ENCODE measurements at regions not wholly inside any gene's neighbourhood (a gene's known extent, or its start where the extent isn't known, plus 50 kb on each side); places are given as distances from the start of the nearest gene placed in this dataset.

- no peaks in the 10 kb centered on the region for H3K9me3 ChIP-seq (ENCODE audit: control insufficient read depth, insufficient read depth, low read depth, low read length)
- no peak for TF ChIP-seq SIN3A (IDR thresholded peaks at IDR 0.05; ENCODE audit: borderline replicate concordance, insufficient read depth, low read depth, low read length)
- TF ChIP-seq CTCF (IDR thresholded peaks at IDR 0.05): no peak
- TF ChIP-seq, protein P1, sequence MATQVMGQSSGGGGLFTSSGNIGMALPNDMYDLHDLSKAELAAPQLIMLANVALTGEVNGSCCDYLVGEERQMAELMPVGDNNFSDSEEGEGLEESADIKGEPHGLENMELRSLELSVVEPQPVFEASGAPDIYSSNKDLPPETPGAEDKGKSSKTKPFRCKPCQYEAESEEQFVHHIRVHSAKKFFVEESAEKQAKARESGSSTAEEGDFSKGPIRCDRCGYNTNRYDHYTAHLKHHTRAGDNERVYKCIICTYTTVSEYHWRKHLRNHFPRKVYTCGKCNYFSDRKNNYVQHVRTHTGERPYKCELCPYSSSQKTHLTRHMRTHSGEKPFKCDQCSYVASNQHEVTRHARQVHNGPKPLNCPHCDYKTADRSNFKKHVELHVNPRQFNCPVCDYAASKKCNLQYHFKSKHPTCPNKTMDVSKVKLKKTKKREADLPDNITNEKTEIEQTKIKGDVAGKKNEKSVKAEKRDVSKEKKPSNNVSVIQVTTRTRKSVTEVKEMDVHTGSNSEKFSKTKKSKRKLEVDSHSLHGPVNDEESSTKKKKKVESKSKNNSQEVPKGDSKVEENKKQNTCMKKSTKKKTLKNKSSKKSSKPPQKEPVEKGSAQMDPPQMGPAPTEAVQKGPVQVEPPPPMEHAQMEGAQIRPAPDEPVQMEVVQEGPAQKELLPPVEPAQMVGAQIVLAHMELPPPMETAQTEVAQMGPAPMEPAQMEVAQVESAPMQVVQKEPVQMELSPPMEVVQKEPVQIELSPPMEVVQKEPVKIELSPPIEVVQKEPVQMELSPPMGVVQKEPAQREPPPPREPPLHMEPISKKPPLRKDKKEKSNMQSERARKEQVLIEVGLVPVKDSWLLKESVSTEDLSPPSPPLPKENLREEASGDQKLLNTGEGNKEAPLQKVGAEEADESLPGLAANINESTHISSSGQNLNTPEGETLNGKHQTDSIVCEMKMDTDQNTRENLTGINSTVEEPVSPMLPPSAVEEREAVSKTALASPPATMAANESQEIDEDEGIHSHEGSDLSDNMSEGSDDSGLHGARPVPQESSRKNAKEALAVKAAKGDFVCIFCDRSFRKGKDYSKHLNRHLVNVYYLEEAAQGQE (IDR thresholded peaks at IDR 0.05; ENCODE audit: insufficient read depth in 1 of 2, low read depth in 2 of 2, low read length in 1 of 2): no peak
- TF ChIP-seq POLR2AphosphoS5 (IDR thresholded peaks at IDR 0.05; ENCODE audit: low read depth, low read length): no peak
- no peak for TF ChIP-seq TCF7L2 (IDR thresholded peaks at IDR 0.05; ENCODE audit: low read depth, low read length)
- peak; percentile 10 for DNase-seq (ENCODE audit: low read depth, low spot score)
- no peaks in the 10 kb centered on the region for H3K27me3 ChIP-seq (ENCODE audit: control insufficient read depth, insufficient read depth, low read length)
- no peaks in the 10 kb centered on the region for H3K36me3 ChIP-seq (ENCODE audit: control insufficient read depth, insufficient read depth, low read length)
- peak; percentile 80 for ATAC-seq
- no peaks in the 10 kb centered on the region for H3K4me1 ChIP-seq (ENCODE audit: control insufficient read depth, insufficient read depth, low read length)
- intact Hi-C loops (cut with micrococcal nuclease; ENCODE audit: unreplicated experiment) (no loop called here), in situ Hi-C loops (cut with HindIII; ENCODE audit: low pct_unique_long_range_greater_than_20kb, low sequenced_read_pairs) (no loop called here)
- BruUV-seq (replicated peaks): no TSS peak
- no peak overlapping the region for H3K27ac ChIP-seq (ENCODE audit: low read length)
- CTCF ChIA-PET: no interaction called here
- H3K4me3 ChIP-seq (ENCODE audit: low read depth in 2 of 2, low read length in 2 of 2): no peak overlapping the region
- POLR2A ChIA-PET: no interaction called here
Measured at GRCh38 chr10:20970044-20970443, 72.9 kb upstream of the NEBL start.

DNA sequence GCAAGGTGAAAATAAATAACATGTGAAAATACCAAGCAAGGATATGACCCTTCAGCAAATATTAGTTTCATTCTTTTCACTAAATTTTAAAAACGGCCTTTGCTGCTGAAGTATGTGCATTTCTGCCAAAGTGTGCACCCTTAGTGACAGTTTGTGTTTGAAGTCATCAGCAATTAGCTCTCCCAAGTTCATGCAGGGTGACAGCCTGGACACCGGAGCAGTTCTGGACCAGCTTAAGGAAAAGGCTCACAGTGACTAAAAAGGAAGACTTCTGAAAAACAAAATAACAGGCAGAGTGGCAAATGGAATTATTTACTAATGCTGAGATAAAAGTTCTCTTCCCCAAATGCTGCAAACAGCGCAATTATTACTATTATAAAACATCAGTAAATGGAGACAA lies 69.3 kb upstream of the NEBL start:
- DNase-seq (ENCODE audit: low read depth, low spot score): no peak
- intact Hi-C loops (cut with micrococcal nuclease; ENCODE audit: unreplicated experiment): no loop called here
- Histone ChIP-seq H3K4me1 (ENCODE audit: control insufficient read depth, insufficient read depth, low read length) (no peaks in the 10 kb centered on the region; the same call in 1 of the 2 replicates), H3K27ac (ENCODE audit: low read length) (no peak overlapping the region), H3K27me3 (ENCODE audit: control insufficient read depth, insufficient read depth, low read length) (no peaks in the 10 kb centered on the region), H3K9me3 (ENCODE audit: control insufficient read depth, insufficient read depth, low read depth, low read length) (no peaks in the 10 kb centered on the region), H3K36me3 (ENCODE audit: control insufficient read depth, insufficient read depth, low read length) (no peaks in the 10 kb centered on the region), H3K4me3 (ENCODE audit: low read depth in 2 of 2, low read length in 2 of 2) (no peak overlapping the region)
- ChIA-PET POLR2A (no interaction called here), CTCF (no interaction called here)
- ATAC-seq: no peak
- TF ChIP-seq TCF7L2 (IDR thresholded peaks at IDR 0.05; ENCODE audit: low read depth, low read length): no peak
- no TSS peak for BruUV-seq (replicated peaks)
- in situ Hi-C loops (cut with HindIII; ENCODE audit: low pct_unique_long_range_greater_than_20kb, low sequenced_read_pairs): no loop called here

DNA sequence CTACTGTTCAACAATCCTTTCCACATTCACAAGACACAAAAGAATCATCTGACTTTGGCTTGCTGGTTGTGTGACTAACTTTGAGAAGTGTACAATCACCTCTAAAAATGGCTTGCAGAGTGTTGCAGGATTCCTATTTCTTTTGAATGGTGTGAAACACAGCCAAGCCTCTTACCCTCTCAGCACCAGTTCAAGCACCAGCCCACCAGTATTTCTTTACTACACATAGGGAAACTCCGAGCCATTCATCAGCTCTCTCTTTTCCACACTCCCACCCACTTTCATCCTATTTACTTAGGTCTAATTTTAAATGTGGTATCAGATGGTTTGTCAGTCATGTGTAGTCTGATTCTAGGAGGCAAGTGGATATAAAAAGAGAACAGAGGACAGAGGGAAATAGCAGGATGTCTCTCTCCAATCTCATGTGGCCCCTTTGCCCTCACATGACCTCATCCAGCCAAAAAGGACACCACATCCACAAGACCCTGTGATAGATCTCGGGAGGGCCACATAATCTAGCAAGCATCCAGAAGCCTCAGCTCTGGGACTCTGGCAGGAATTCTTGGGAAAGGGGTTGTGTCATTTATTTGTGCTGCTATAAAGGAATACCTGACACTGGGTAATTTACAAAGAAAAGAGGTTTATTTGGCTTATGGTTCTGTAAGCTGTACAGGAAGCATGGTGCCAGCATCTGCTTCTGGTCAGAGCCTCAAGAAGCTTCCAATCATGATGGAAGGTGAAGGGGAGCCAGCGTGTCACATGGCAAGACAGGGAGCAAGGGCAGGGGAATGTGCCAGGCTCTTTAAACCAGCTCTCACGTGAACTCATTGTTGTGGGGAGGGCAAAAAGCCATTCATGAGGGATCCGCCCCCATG lies 66.8 kb upstream of the NEBL start:
- no peaks in the 10 kb centered on the region; the same call in 1 of the 2 replicates for H3K4me1 ChIP-seq (ENCODE audit: control insufficient read depth, insufficient read depth, low read length)
- DNase-seq (ENCODE audit: low read depth, low spot score) (no peak), ATAC-seq (no peak)
- BruUV-seq (replicated peaks): no TSS peak
- TF ChIP-seq TCF7L2 (IDR thresholded peaks at IDR 0.05; ENCODE audit: low read depth, low read length): no peak
- TF ChIP-seq SIN3A (IDR thresholded peaks at IDR 0.05; ENCODE audit: borderline replicate concordance, insufficient read depth, low read depth, low read length): no peak
- no peak for TF ChIP-seq CTCF (IDR thresholded peaks at IDR 0.05)
- TF ChIP-seq, protein P1 (IDR thresholded peaks at IDR 0.05; ENCODE audit: insufficient read depth in 1 of 2, low read depth in 2 of 2, low read length in 1 of 2): no peak
- no peak for TF ChIP-seq POLR2AphosphoS5 (IDR thresholded peaks at IDR 0.05; ENCODE audit: low read depth, low read length)
- ChIA-PET CTCF (no interaction called here), POLR2A (no interaction called here)
- in situ Hi-C loops (cut with HindIII; ENCODE audit: low pct_unique_long_range_greater_than_20kb, low sequenced_read_pairs): no loop called here
- no peak overlapping the region for H3K4me3 ChIP-seq (ENCODE audit: low read depth in 2 of 2, low read length in 2 of 2)
- H3K9me3 ChIP-seq (ENCODE audit: control insufficient read depth, insufficient read depth, low read depth, low read length): no peaks in the 10 kb centered on the region
- H3K36me3 ChIP-seq (ENCODE audit: control insufficient read depth, insufficient read depth, low read length): no peaks in the 10 kb centered on the region
- intact Hi-C loops (cut with micrococcal nuclease; ENCODE audit: unreplicated experiment): no loop called here
- no peaks in the 10 kb centered on the region for H3K27me3 ChIP-seq (ENCODE audit: control insufficient read depth, insufficient read depth, low read length)
- no peak overlapping the region for H3K27ac ChIP-seq (ENCODE audit: low read length)
